Astrocyte (in vitro differentiated cells and primary cell): ENCODE measurements at regions not wholly inside any gene's neighbourhood (a gene's known extent, or its start where the extent isn't known, plus 50 kb on each side); places are given as distances from the start of the nearest gene placed in this dataset.

ENCODE experiments used
- DNase-seq: peaks from one replicate; pipeline ENCODE4 v3.0.0-alpha.2; 2010; ENCODE audit warnings: low read depth
- FAIRE-seq: peaks from 2 replicates; lab custom pipeline; 2011; peaks lifted over from hg19 to GRCh38; lab: Jason Lieb, UNC
- H2AFZ ChIP-seq: 2 replicates; pipeline ENCODE4 v1.6.0; 2012; ENCODE audit warnings: low read depth, low read length, inconsistent platforms
- H3K27ac ChIP-seq: 2 replicates; pipeline ENCODE4 v1.5.1; 2011; ENCODE audit warnings: low read depth, low read length, inconsistent platforms
- H3K27me3 ChIP-seq: 2 replicates; pipeline ENCODE4 v1.6.0; 2011; ENCODE audit warnings: low read length, inconsistent platforms; ENCODE audit not compliant: insufficient read depth
- H3K36me3 ChIP-seq: 2 replicates; pipeline ENCODE4 v1.5.1; 2011; ENCODE audit warnings: low read length, inconsistent platforms; ENCODE audit not compliant: insufficient read depth
- H3K4me1 ChIP-seq: 2 replicates; pipeline ENCODE4 v1.5.1; 2011; ENCODE audit warnings: low read length, inconsistent platforms; ENCODE audit not compliant: insufficient read depth
- H3K4me2 ChIP-seq: 2 replicates; pipeline ENCODE4 v1.6.0; 2012; ENCODE audit warnings: low read length, inconsistent platforms
- H3K4me3 ChIP-seq: 2 replicates; pipeline ENCODE4 v1.5.1; 2011; ENCODE audit warnings: low read depth, mild to moderate bottlenecking, low read length, inconsistent platforms; ENCODE audit not compliant: insufficient read depth
- H3K79me2 ChIP-seq: 2 replicates; pipeline ENCODE4 v1.6.0; 2012; ENCODE audit warnings: mild to moderate bottlenecking, low read length, inconsistent platforms; ENCODE audit not compliant: insufficient read depth
- H3K9ac ChIP-seq: 2 replicates; pipeline ENCODE4 v1.6.0; 2012; ENCODE audit warnings: mild to moderate bottlenecking, low read length, inconsistent platforms
- H3K9me3 ChIP-seq: 2 replicates; pipeline ENCODE4 v1.5.1; 2012; ENCODE audit warnings: low read depth, mild to moderate bottlenecking, low read length, inconsistent platforms; ENCODE audit not compliant: insufficient read depth
- H4K20me1 ChIP-seq: 2 replicates; pipeline ENCODE4 v1.6.0; 2012; ENCODE audit warnings: low read length, inconsistent platforms; ENCODE audit not compliant: insufficient read depth
- H3K27ac Mint-ChIP-seq: one replicate; pipeline ENCODE4 v1.8.0; 2021; ENCODE audit warnings: mild to moderate bottlenecking, mixed read lengths; ENCODE audit not compliant: unreplicated experiment
- H3K27me3 Mint-ChIP-seq: one replicate; pipeline ENCODE4 v1.8.0; 2021; ENCODE audit warnings: low read depth, mixed read lengths; ENCODE audit not compliant: unreplicated experiment
- H3K36me3 Mint-ChIP-seq: one replicate; pipeline ENCODE4 v1.8.0; 2021; ENCODE audit warnings: low read depth, mixed read lengths; ENCODE audit not compliant: unreplicated experiment
- H3K4me1 Mint-ChIP-seq: one replicate; pipeline ENCODE4 v1.8.0; 2021; ENCODE audit warnings: low read depth, mixed read lengths; ENCODE audit not compliant: unreplicated experiment
- H3K4me3 Mint-ChIP-seq: one replicate; pipeline ENCODE4 v1.8.0; 2021; ENCODE audit warnings: mild to moderate bottlenecking, moderate library complexity, mixed read lengths; ENCODE audit not compliant: unreplicated experiment
- H3K9me3 Mint-ChIP-seq: one replicate; pipeline ENCODE4 v1.8.0; 2021; ENCODE audit warnings: mild to moderate bottlenecking, mixed read lengths; ENCODE audit not compliant: unreplicated experiment
- CTCF ChIP-seq: IDR thresholded peaks from 2 replicates; pipeline ENCODE4 v1.5.1; 2011; ENCODE audit warnings: low read depth, mild to moderate bottlenecking, inconsistent platforms, low read length, moderate library complexity; ENCODE audit not compliant: insufficient read depth
- EZH2 ChIP-seq: IDR thresholded peaks from 2 replicates; pipeline ENCODE4 v1.6.1; 2012; ENCODE audit warnings: mild to moderate bottlenecking, low read length, inconsistent platforms; ENCODE audit not compliant: insufficient read depth

- H3K27ac Mint-ChIP-seq = no peak overlapping the region
- H3K27ac ChIP-seq = no peak overlapping the region
- FAIRE-seq (no peak), DNase-seq (no peak)
- H3K27me3 ChIP-seq = peaks cover 2% of the 10 kb centered on the region
- H3K9me3 ChIP-seq = no peaks in the 10 kb centered on the region
- H3K4me3 ChIP-seq = no peak overlapping the region
- no peaks in the 10 kb centered on the region for H4K20me1 ChIP-seq
- no peaks in the 10 kb centered on the region for H3K36me3 Mint-ChIP-seq
- H3K27me3 Mint-ChIP-seq = peaks cover 20% of the 10 kb centered on the region
- no peaks in the 10 kb centered on the region for H3K4me1 Mint-ChIP-seq
- no peak for TF ChIP-seq EZH2
- TF ChIP-seq CTCF = no peak
- H3K4me2 ChIP-seq = no peak overlapping the region
- H3K4me3 Mint-ChIP-seq = no peak overlapping the region
- H3K9ac ChIP-seq = no peak overlapping the region
- peaks cover 2% of the 10 kb centered on the region for H3K4me1 ChIP-seq
- H3K36me3 ChIP-seq = no peaks in the 10 kb centered on the region
- H3K9me3 Mint-ChIP-seq = peaks cover 5% of the 10 kb centered on the region
- H2AFZ ChIP-seq = no peak overlapping the region
- no peaks in the 10 kb centered on the region for H3K79me2 ChIP-seq
Observed at GRCh38 chr6:167547328-167547692, 222.4 kb downstream of the TTLL2 start.

- H3K36me3 Mint-ChIP-seq = no peaks in the 10 kb centered on the region
- Histone ChIP-seq H3K4me3 (no peak overlapping the region), H3K27ac (no peak overlapping the region), H3K27me3 (peaks cover 2% of the 10 kb centered on the region), H3K79me2 (no peaks in the 10 kb centered on the region), H3K4me1 (peaks cover 2% of the 10 kb centered on the region), H3K9ac (no peak overlapping the region), H3K4me2 (no peak overlapping the region), H2AFZ (no peak overlapping the region), H4K20me1 (no peaks in the 10 kb centered on the region), H3K9me3 (no peaks in the 10 kb centered on the region), H3K36me3 (no peaks in the 10 kb centered on the region)
- peak; percentile 35 for DNase-seq
- no peak overlapping the region for H3K4me3 Mint-ChIP-seq
- no peak for FAIRE-seq
- H3K27me3 Mint-ChIP-seq = peaks cover 22% of the 10 kb centered on the region
- peaks cover 5% of the 10 kb centered on the region for H3K9me3 Mint-ChIP-seq
- H3K4me1 Mint-ChIP-seq = no peaks in the 10 kb centered on the region
- TF ChIP-seq CTCF (no peak), EZH2 (no peak)
- no peak overlapping the region for H3K27ac Mint-ChIP-seq
Observed at GRCh38 chr6:167547751-167548150, 222.9 kb downstream of the TTLL2 start.

GRCh38 chr6:167548451-167548850 is 223.6 kb downstream of the TTLL2 start:
- no peak overlapping the region for H3K4me3 ChIP-seq
- no peaks in the 10 kb centered on the region for H3K36me3 ChIP-seq
- no peak for FAIRE-seq
- no peaks in the 10 kb centered on the region for H3K79me2 ChIP-seq
- H3K4me2 ChIP-seq = no peak overlapping the region
- no peak overlapping the region for H3K27ac ChIP-seq
- TF ChIP-seq CTCF (no peak), EZH2 (no peak)
- H3K4me1 Mint-ChIP-seq = no peaks in the 10 kb centered on the region
- no peaks in the 10 kb centered on the region for H4K20me1 ChIP-seq
- peaks cover 5% of the 10 kb centered on the region for H3K9me3 Mint-ChIP-seq
- H3K36me3 Mint-ChIP-seq = no peaks in the 10 kb centered on the region
- no peak overlapping the region for H3K27ac Mint-ChIP-seq
- no peaks in the 10 kb centered on the region for H3K9me3 ChIP-seq
- H3K4me1 ChIP-seq = peaks cover 2% of the 10 kb centered on the region
- no peak overlapping the region for H2AFZ ChIP-seq
- peak; percentile 10 for DNase-seq
- peaks cover 25% of the 10 kb centered on the region for H3K27me3 Mint-ChIP-seq
- H3K27me3 ChIP-seq = peaks cover 2% of the 10 kb centered on the region
- H3K4me3 Mint-ChIP-seq = no peak overlapping the region
- H3K9ac ChIP-seq = no peak overlapping the region
